WTC11 (cell line): ENCODE measurements at regions not wholly inside any gene's neighbourhood (a gene's known extent, or its start where the extent isn't known, plus 50 kb on each side); places are given as distances from the start of the nearest gene placed in this dataset.

Experiments used
- EMX1 ChIP-seq: fragments of 250-450 bp; sonication (Bioruptor Pico); IDR thresholded peaks from 2 replicates; pipeline ENCODE4 v1.8.0; 2021; ENCODE audit warnings: mild to moderate bottlenecking
- GABPB1 ChIP-seq: sonication (generic); formaldehyde crosslinking; IDR thresholded peaks from 2 replicates; pipeline ENCODE4 v1.8.1; 2023; ENCODE audit warnings: mild to moderate bottlenecking, missing genetic modification reagents
- NR2C2 ChIP-seq: sonication (generic); formaldehyde crosslinking; IDR thresholded peaks from 2 replicates; pipeline ENCODE4 v1.8.0; 2022; ENCODE audit warnings: mild to moderate bottlenecking, missing genetic modification reagents
- TCF7 ChIP-seq: sonication (generic); formaldehyde crosslinking; IDR thresholded peaks from 2 replicates; pipeline ENCODE4 v1.8.0; 2022; ENCODE audit warnings: mild to moderate bottlenecking, low read depth, missing genetic modification reagents, moderate library complexity
- TEAD4 ChIP-seq: sonication (generic); formaldehyde crosslinking; IDR thresholded peaks from 2 replicates; pipeline ENCODE4 v1.8.0; 2022; ENCODE audit warnings: mild to moderate bottlenecking, missing genetic modification reagents
- ZNF121 ChIP-seq: sonication (generic); formaldehyde crosslinking; IDR thresholded peaks from 2 replicates; pipeline ENCODE4 v1.8.0; 2023; ENCODE audit warnings: missing genetic modification reagents
- ZNF232 ChIP-seq: sonication (generic); formaldehyde crosslinking; IDR thresholded peaks from 2 replicates; pipeline ENCODE4 v1.8.0; 2022; ENCODE audit warnings: mild to moderate bottlenecking, missing genetic modification reagents
- TF ChIP-seq, protein P1 (sequence below): fragments of 200-600 bp; IDR thresholded peaks from 2 replicates; pipeline ENCODE4 v1.8.0; 2022; ENCODE audit warnings: antibody characterized with exemption
- TF ChIP-seq, protein P2 (sequence below): sonication (generic); formaldehyde crosslinking; IDR thresholded peaks from 2 replicates; pipeline ENCODE4 v1.8.1; 2023; ENCODE audit warnings: mild to moderate bottlenecking, missing genetic modification reagents, borderline replicate concordance
- TF ChIP-seq, protein P3 (sequence below): fragments of 250-450 bp; sonication (Bioruptor Pico); IDR thresholded peaks from 2 replicates; pipeline ENCODE4 v2.1.2; 2022; ENCODE audit warnings: mild to moderate bottlenecking, moderate library complexity
- TF ChIP-seq, protein P4 (sequence below): sonication (generic); formaldehyde crosslinking; IDR thresholded peaks from 2 replicates; pipeline ENCODE4 v1.8.0; 2023; ENCODE audit warnings: missing genetic modification reagents, mild to moderate bottlenecking, borderline replicate concordance

DNA sequence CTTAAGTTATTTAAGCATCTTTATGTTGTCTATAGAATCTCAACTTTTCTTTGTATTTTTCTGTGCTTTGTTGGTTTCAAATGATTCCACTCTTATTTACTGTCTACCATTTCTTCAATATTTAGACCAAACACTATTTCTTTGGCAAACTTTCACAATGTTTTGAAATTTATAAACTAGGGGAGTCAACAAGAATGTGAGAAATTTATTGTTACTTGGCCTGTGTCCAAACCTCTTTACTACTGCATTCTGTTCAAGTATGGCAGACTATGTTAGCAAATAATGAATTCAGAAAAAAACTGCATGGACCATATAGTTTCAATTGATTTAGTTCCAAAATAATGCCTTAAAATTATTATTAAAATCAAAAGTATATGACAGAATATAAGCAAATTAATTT lies 470.2 kb downstream of the FBXO15 start:
- TF ChIP-seq ZNF121 (no peak), EMX1 (CRISPR knock-in tag) (no peak), NR2C2 (CRISPR knock-in tag) (no peak), ZNF232 (CRISPR knock-in tag) (no peak), GABPB1 (CRISPR knock-in tag) (no peak), TEAD4 (CRISPR knock-in tag) (no peak), TCF7 (CRISPR knock-in tag) (no peak)
- TF ChIP-seq, protein P1, sequence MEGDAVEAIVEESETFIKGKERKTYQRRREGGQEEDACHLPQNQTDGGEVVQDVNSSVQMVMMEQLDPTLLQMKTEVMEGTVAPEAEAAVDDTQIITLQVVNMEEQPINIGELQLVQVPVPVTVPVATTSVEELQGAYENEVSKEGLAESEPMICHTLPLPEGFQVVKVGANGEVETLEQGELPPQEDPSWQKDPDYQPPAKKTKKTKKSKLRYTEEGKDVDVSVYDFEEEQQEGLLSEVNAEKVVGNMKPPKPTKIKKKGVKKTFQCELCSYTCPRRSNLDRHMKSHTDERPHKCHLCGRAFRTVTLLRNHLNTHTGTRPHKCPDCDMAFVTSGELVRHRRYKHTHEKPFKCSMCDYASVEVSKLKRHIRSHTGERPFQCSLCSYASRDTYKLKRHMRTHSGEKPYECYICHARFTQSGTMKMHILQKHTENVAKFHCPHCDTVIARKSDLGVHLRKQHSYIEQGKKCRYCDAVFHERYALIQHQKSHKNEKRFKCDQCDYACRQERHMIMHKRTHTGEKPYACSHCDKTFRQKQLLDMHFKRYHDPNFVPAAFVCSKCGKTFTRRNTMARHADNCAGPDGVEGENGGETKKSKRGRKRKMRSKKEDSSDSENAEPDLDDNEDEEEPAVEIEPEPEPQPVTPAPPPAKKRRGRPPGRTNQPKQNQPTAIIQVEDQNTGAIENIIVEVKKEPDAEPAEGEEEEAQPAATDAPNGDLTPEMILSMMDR: no peak
- TF ChIP-seq, protein P2, sequence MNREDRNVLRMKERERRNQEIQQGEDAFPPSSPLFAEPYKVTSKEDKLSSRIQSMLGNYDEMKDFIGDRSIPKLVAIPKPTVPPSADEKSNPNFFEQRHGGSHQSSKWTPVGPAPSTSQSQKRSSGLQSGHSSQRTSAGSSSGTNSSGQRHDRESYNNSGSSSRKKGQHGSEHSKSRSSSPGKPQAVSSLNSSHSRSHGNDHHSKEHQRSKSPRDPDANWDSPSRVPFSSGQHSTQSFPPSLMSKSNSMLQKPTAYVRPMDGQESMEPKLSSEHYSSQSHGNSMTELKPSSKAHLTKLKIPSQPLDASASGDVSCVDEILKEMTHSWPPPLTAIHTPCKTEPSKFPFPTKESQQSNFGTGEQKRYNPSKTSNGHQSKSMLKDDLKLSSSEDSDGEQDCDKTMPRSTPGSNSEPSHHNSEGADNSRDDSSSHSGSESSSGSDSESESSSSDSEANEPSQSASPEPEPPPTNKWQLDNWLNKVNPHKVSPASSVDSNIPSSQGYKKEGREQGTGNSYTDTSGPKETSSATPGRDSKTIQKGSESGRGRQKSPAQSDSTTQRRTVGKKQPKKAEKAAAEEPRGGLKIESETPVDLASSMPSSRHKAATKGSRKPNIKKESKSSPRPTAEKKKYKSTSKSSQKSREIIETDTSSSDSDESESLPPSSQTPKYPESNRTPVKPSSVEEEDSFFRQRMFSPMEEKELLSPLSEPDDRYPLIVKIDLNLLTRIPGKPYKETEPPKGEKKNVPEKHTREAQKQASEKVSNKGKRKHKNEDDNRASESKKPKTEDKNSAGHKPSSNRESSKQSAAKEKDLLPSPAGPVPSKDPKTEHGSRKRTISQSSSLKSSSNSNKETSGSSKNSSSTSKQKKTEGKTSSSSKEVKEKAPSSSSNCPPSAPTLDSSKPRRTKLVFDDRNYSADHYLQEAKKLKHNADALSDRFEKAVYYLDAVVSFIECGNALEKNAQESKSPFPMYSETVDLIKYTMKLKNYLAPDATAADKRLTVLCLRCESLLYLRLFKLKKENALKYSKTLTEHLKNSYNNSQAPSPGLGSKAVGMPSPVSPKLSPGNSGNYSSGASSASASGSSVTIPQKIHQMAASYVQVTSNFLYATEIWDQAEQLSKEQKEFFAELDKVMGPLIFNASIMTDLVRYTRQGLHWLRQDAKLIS: no peak
- TF ChIP-seq, protein P3, sequence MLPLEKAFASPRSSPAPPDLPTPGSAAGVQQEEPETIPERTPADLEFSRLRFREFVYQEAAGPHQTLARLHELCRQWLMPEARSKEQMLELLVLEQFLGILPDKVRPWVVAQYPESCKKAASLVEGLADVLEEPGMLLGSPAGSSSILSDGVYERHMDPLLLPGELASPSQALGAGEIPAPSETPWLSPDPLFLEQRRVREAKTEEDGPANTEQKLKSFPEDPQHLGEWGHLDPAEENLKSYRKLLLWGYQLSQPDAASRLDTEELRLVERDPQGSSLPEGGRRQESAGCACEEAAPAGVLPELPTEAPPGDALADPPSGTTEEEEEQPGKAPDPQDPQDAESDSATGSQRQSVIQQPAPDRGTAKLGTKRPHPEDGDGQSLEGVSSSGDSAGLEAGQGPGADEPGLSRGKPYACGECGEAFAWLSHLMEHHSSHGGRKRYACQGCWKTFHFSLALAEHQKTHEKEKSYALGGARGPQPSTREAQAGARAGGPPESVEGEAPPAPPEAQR: no peak
- TF ChIP-seq, protein P4, sequence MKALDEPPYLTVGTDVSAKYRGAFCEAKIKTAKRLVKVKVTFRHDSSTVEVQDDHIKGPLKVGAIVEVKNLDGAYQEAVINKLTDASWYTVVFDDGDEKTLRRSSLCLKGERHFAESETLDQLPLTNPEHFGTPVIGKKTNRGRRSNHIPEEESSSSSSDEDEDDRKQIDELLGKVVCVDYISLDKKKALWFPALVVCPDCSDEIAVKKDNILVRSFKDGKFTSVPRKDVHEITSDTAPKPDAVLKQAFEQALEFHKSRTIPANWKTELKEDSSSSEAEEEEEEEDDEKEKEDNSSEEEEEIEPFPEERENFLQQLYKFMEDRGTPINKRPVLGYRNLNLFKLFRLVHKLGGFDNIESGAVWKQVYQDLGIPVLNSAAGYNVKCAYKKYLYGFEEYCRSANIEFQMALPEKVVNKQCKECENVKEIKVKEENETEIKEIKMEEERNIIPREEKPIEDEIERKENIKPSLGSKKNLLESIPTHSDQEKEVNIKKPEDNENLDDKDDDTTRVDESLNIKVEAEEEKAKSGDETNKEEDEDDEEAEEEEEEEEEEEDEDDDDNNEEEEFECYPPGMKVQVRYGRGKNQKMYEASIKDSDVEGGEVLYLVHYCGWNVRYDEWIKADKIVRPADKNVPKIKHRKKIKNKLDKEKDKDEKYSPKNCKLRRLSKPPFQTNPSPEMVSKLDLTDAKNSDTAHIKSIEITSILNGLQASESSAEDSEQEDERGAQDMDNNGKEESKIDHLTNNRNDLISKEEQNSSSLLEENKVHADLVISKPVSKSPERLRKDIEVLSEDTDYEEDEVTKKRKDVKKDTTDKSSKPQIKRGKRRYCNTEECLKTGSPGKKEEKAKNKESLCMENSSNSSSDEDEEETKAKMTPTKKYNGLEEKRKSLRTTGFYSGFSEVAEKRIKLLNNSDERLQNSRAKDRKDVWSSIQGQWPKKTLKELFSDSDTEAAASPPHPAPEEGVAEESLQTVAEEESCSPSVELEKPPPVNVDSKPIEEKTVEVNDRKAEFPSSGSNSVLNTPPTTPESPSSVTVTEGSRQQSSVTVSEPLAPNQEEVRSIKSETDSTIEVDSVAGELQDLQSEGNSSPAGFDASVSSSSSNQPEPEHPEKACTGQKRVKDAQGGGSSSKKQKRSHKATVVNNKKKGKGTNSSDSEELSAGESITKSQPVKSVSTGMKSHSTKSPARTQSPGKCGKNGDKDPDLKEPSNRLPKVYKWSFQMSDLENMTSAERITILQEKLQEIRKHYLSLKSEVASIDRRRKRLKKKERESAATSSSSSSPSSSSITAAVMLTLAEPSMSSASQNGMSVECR: no peak
